RPMI8226 (cell line): ENCODE measurements at regions not wholly inside any gene's neighbourhood (a gene's known extent, or its start where the extent isn't known, plus 50 kb on each side); places are given as distances from the start of the nearest gene placed in this dataset.
"Not testable (repeated sequence)": the region's sequence is repeated elsewhere in the genome, so short reads cannot be mapped to it uniquely, and the experiment has no call there.

Experiments used
- DNase-seq: peaks from one replicate; pipeline ENCODE4 v3.0.0-alpha.2; 2015

DNA sequence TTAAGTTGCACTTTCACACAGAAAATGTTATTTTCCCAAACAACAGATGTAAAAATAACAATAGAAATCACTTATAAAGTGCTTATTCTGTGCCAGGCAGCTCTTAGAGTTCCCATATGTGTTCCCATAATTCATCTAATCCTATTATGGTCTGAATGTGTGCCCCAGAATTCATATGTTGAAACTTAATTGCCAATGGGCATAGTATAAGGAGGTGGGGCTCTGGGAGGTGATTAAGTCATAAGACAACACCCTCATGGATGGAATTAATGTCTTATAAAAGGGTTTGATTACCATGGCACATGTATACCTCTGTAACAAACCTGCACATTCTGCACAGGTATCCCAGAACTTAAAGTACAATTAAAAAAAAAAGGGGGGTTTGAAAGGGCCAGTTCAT lies 92.7 kb downstream of the FZD1 start:
- DNase-seq, result no peak

DNA sequence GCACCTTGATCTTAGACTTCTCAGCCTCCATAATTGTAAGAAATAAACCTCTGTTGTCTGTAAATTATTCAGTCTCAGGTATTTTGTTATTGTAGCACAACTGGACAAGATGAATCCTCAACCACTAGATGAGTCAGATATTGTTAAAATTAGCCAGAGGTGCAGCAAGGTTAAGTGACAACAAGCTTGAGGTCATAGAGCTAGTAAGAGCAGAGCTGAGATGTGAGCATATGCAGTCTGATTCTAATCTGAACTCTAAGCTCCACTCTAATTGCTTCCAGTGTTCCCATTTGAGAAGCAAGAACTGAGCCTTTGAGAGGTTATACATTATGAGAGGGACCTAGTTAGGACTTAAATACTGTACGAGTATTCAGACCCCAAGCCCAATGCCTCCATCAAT lies 93.1 kb downstream of the FZD1 start:
- DNase-seq, result no peak

DNA sequence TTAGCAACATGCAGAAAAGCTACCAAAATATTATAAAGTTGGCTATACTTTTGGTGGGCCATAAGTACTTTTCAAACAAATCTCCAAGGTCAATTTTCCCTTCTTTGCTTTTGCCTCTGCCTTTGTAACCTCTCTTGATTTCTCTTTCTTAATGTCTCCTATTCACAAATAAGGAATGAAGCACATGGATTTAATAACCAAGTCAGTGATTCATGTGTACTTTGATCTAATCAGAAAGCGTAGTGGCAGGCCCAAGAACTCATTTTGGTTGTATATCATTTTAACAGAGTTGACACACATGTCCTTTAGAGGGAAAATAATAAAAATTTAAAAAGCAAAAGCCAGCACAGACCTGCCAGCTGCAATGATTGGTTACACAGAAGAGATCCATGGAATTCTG lies 93.7 kb downstream of the FZD1 start:
- no peak for DNase-seq

DNA sequence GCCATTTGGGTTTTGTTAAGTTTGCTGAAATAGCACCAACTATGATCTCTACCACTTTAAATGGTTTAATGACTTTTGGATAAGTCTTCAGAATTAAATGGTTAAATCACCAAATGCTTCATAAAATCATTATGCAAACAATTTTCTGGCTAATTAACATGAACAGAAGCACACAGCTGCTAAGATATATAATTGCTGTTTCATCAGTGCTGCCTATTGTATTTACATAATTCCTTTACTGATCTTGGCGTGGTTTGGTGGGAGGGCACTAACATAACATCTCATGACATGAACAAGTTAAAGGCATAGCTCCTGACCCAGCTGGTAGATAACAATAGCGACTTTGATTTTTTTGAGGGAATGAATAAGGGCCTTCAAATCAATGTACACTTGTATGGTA lies 94.1 kb downstream of the FZD1 start:
- DNase-seq, result no peak

DNA sequence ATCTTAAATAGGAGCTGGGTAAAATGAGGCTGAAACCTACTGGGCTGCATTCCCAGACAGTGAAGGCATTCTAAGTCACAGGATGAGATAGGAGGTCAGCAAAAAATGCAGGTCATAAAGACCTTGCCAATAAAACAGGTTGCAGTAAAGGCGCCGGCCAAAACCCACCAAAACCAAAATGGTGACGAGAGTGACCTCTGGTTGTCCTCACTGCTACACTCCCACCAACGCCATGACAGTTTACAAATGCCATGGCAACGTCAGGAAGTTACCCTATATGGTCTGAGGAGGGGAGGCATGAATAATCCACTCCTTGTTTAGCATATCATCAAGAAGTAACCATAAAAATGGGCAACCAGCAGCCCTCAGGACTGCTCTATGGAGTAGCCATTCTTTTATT lies 100.9 kb downstream of the FZD1 start:
- DNase-seq, result not testable (repeated sequence)

DNA sequence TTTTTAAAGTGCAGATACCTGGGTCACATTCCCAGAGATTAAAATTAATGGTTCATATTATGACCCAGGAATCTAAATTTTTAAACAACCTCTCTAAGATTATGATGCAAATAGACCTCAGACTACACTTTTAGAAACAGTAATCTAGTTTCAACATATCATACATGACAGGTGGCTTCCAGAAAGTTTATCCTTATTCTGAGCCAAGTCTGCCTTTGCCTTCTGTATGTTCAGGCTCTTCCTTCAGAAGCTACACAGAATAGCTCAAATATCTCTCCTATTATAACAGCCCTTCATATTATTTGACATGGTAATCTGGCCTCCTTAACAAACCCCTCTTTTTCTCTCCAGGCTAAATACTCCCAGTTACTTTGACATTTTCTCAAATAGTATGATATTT lies 101.9 kb downstream of the FZD1 start:
- DNase-seq, result no peak

DNA sequence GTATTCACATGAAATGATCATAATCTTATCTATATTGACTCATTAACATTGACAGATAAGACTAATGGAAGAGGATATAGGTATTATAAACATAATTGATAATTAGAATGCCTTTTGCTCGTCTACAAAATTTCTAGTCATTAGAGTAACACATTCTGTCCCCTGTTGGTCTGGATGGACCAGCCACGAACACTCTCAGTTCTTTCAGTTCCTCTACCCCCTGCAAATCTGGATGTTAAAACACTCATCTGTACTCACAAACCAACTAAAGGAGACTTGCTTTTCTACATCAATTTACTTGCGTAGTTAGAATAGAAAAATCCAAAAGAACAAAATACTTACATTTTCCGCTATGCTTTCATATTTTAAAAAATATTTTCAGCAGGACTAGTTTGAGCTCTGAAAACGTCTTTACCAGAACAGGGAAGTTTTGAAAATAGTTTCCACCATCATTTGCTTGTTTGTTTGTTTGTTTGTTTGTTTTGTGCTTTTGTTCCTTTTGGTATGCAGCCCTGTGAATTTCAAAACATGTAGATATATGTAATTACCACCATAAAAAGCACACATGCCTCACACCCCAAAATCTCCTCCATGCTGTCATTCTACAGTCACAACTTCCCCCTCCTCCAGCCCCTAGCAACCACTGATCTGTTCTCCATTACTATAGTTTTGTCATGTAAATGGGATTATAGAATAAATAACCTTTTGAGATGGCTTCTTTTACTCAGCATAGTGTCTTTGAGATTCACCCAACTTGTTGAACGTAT lies 103.8 kb downstream of the FZD1 start:
- DNase-seq, result no peak

DNA sequence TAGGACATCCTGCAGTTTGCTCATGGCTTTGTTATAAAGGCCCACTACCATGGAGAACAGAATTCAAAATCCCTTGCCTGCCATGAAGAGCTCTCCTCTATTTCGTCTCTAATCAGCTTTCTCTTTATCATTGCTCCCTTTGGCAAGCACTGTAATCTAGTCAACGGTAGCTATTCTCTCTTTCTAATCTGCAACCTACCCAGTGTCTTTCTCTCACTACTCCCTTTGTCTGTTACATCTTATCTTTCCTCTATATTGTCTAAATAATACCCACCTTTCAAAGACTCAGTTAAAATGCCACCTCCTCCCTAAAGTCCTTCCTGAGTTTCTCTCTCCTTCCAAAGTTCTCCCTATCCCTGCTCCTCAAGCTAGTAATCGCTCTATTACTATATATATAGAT lies 108.1 kb downstream of the FZD1 start:
- DNase-seq, result no peak

DNA sequence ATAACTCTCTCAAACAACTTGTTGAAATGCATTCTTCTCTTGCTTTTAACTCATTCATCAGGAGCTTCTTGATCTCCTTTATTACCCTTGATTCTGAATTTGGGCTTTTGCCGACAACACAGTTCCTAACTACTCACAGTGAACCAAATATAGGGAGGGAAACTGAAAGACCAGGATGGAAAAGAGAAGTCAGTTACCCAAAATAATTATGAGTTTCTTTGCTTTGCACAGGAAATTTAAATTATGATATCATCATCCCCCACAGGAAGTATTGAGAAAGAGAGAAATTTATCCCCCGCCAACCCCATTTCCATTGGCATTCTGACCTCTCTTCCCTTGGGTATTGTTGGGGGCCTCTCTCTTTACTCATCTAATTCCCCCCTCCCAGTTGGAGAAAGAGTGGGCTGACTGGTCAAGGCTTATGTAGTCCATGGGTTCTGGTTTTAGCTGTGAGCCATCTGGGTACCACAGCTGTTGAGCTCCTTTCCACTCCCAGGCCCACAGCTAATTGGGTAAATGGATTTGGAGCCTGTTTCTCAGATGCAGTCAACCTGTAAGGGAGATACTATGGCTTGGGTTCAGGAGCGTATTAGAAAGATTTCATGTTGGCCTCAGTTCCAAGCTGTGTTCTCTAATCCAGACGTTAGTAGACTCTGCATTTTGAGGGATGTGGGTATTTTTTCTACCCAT lies 109.0 kb downstream of the FZD1 start:
- no peak for DNase-seq

DNA sequence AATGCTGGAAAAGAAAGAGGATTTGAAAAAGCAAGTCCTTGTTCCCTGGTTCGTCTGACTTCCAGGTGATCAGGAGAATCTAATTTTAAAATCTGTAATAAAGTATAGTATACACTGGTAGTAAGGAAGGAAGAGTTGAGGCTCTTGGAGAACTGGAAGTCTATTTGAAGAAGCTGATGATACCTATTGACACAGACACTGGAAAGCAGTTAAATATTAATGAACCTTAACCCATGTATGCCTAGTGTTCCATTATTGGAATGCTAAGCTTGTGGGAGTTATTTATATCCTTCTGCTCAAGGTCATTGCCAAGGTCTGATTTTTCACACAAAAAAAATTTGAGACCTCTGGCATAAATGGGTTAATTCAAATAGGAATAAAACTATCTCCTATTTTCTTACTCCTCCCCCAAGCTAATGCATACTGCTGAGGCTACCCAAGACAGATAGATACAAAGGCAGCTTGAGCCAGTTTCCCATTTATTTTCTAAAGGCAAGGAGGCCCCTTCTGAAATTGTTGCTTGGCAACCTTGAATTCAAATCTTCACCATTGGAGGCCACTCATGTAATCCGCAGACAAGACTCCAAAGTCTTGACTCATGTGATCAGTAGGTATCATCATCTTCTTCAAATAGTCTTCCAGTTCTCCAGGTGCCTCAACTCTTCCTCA lies 110.2 kb downstream of the FZD1 start:
- no peak for DNase-seq

DNA sequence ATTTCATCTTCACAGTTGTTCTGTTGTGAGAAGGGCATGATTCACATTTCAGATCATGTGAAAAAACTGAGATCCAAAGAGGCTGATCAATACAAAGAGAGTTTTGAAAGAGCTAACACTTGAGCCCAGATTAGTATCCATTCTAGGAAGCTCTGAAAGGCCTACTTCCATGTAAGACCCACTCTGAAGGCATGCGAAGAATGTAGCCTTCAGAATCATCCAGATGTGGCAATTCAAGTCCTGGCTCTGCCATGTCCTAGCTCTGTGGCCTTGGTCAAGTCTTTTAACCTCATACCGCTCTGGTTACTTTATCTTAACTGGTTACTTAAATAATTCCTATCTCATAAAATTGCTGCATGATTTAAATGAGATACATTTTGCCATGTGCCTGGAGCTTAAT lies 111.1 kb downstream of the FZD1 start:
- DNase-seq, result no peak

DNA sequence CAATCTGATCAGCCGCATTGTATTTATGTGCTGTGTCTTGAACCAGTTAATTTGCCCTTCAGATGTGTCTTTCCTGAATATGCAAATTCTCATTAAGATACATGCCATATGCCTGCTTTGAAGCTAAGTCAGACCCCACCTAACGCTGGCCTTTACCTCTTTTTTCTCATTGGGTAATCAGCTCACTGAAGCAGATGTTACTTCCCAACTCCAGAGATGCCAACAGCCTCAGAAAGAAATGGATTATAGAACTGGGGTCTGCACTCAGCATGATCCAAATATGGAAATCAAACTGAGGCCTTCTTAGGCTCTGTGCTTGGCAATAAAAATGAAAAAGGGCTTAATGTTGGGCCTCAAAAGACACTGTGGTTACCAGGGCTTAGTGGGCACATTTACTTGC lies 113.9 kb downstream of the FZD1 start:
- no peak for DNase-seq

DNA sequence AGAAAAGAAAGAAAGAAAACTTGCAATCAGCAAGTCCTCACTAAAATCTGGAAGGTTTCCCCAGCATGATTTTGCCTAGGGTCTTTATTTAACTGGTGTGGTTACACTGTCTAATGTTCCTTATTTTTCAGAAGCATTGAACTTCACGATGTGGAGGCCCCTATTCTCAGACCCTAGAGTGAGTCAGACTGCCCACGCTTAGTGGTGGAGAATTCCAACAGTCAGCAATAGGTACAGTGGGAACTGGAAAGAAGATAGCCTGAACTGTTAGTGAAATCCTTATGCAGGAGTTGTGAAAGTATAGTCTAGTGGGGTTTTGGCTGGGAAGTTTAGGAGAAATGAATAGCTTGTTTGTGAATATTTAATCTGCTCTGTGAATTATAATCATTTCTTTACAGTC lies 115.0 kb downstream of the FZD1 start:
- DNase-seq, result no peak

DNA sequence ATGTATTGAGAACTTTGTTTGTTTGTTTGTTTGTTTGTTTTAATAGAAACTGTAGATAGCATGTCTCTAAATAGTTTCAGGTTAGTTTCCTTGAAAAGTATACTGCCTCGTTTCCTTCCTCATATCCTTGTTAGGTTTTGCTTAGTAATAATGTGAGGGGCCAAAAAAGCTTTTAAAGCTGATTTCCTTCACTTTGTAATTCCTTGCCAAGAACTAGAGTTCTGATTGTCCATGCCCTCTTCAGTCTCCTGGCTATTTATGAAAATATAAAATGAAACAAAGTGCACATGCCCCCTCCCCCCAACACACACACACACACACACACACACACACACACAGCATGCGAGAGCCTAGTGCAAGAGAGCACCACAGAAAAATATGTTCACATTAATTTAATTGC lies 115.8 kb downstream of the FZD1 start:
- DNase-seq, result no peak

DNA sequence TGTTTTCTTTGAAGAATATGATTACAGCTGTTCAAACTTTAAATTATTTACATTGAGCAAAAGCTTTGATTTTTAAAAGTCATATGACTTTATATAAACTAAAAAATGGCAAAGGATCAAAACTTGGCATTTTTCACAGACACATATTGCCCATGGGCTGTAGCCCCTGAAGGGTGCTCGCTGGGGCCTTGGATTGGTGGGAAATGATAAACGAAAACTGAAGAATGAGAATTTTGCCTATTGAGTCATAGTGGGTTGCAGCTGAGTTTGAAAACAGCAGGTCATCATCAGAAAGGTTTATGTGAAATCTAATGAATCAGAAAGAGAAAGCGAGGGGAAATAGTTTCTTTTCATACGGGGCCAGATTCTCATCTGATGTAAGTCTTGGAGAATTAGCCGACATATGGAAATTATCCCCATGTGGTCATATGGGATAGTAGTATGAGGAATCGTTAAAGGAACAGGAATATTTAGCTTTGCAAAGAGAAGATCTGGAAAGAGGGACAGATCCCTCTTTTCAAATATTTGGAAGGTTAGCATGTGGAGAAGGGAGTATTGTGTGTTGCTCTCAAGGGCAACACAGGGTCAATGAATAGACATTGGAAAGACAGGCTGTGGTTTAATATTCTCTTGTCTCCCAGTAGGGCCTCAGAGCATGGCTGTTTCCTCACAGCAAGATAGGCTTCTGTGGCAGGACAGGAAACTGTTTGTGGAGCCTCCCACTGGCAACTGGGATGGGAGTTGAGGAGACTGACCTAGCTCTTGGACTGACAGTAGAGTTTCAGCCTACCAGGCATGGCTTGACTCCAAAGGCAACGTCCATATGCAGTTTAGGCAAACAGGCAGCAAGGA lies 119.0 kb downstream of the FZD1 start:
- DNase-seq, result no peak

DNA sequence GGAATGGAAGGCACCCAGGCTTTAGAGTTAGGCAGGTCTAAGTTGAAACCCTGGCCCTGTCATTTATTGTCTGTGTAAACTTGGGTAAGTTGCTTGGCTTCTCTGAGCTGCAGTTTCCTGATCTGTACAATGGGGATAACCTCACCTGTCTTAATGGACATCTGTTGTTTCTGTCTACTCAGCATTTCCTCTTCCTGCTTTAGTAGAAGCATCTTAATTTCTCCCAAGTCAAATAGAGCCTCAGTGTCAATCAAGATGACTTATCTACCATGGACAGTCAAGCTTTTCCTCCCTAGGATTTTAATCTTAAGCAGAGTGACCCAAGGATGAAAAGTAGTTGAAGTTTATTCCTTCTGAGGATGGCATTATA lies 119.7 kb downstream of the FZD1 start:
- no peak for DNase-seq

DNA sequence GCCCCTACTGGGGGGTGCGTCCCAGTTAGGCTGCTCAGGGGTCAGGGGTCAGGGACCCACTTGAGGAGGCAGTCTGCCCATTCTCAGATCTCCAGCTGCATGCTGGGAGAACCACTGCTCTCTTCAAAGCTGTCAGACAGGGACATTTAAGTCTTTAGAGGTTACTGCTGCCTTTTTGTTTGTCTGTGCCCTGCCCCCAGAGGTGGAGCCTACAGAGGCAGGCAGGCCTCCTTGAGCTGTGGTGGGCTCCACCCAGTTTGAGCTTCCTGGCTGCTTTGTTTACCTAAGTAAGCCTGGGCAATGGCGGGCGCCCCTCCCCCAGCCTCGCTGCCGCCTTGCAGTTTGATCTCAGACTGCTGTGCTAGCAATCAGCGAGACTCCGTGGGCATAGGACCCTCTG lies 130.5 kb downstream of the FZD1 start:
- DNase-seq, result not testable (repeated sequence)

DNA sequence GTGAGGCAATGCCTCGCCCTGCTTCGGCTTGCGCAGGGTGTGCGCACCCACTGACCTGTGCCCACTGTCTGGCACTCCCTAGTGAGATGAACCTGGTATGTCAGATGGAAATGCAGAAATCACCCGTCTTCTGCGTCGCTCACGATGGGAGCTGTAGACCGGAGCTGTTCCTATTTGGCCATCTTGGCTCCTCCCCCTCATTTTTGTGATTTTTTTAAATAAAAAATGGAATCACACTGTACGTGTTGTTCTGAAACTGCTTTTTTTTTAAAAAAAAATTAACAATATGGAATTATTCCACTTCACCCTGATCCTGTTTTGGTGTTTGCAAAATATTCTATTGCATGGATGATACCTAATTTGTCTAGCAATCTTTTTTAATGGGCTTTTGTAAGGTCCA lies 131.1 kb downstream of the FZD1 start:
- not testable (repeated sequence) for DNase-seq

DNA sequence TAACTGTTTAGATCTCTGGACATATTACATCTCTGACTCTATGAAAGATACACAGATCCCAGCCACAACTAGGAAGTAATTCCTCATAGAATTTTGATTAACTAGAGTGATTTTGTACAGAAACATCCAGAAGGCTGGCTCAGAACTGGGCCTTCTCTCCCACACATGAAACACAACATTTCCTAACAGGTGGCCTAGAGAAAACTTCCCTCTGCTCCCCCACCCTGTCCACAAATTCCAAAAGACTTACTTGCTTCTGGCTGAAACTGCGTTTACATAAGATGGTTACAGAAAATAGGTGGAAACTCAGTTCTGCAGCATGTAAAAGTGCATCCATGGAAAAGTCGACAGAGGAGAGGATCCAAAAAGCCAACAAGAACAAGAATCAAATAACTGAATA lies 132.9 kb downstream of the FZD1 start:
- DNase-seq, result no peak

DNA sequence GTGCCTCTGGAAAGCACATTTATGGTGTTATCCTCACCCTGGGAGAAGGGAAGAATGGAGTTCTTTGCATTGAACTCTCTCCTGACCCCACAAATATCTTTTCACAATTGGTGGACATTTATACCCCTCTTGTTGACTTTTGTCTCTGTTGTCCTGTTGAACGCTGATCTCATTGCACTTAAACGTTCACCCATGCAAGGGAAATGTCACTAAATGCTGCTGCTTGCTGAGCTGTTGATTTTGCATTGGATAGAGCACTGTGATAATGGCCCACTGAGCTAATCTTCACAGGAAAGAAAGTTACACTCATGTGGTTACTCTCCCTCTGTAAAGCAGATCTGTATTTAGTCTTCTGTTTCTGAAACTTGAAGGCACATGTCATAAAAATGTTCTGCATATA lies 133.4 kb downstream of the FZD1 start:
- no peak for DNase-seq

DNA sequence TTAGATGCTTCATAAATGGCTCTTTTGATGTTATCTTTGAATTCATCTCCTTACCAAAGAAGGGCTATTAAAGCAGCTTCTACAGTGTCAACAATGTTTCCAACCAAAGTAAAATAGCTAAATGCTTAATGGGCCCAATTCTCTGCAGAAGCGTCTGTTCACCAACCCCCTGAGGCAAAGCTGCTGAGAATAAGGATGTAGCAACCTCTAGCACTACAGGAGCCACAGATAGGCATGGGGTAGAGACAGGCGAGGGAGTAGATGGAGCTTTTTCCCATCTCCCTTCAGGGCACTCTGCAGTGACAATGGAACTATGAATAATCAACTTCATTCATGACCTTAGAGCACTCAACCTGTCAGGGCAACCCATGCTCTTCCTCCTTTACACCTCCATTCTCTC lies 134.1 kb downstream of the FZD1 start:
- DNase-seq, result no peak

DNA sequence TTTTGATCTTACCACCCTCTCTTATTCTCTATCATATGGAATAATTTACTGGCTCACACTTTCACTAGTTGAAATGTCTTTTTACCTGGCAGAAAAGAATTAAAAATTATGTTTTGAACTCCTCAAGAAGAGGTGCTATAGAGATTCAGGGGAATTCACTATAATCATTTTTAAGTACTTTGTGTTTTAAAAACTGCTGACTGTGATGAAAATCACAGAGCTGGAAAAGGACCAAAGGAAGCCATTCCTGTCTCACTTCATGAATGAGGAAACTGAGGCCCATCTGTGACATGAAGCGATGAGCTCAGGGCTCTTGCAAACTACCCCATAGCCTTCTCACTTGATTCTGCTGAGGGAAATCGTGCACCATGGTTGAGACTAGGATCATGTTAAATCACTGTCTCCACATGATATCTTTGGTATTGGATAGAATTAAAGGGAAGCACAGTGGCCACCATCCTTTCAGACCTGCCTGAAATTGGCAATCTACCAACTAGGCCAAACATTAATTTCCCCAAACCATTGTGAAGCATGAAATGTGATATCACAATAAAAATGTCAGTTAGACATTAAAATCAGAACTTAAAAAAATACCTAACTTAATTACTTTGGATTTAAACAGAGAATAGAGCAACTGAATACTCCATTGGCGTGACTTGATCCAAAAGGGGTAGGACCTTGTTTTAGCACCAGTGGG lies 141.0 kb downstream of the FZD1 start:
- DNase-seq, result no peak

DNA sequence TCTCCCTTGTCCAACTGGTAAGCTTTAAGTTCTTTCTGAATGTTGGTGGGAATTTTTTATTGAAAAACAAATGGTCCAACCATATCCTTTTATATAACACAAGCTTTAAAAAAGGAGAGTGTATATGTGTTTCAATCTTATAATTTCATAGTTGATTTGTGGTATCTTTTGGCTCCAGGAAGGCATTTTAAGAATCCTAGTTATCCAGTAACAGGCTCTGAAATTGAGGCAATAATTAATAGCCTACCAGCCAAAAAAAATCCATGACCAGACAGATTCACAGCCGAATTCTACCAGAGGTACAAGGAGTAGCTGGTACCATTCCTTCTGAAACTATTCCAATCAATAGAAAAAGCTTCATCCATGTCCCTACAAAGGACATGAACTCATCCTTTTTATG lies 141.6 kb downstream of the FZD1 start:
- DNase-seq, result not testable (repeated sequence)
